HepG2 (cell line): ENCODE measurements at regions not wholly inside any gene's neighbourhood (a gene's known extent, or its start where the extent isn't known, plus 50 kb on each side); places are given as distances from the start of the nearest gene placed in this dataset.

Source experiments
- ATAC-seq: fragments of 200-7000 bp; cut with Tn5 transposase; 3 replicates; pipeline ENCODE4 v1.9.1; 2020; ENCODE audit warnings: mild to moderate bottlenecking, moderate library complexity
- BruUV-seq: library from RNA; stranded (reverse); fragments of 400-500 nt; replicated peaks from 2 replicates; lab custom pipeline; 2021; lab: Mats Ljungman, UMichigan
- CTCF ChIA-PET: fragments of 300-600 bp; formaldehyde crosslinking; extraction: SDS; loops from one replicate; lab custom pipeline; 2021; ENCODE audit warnings: low total read pairs, inconsistent platforms, low intra/inter-chr PET ratio; lab: Yijun Ruan, JAX
- POLR2A ChIA-PET: fragments of 350-600 bp; sonication (Branson Sonifier 250); formaldehyde crosslinking; loops from one replicate; lab custom pipeline; 2020; ENCODE audit warnings: antibody characterized with exemption, inconsistent platforms; lab: Yijun Ruan, JAX
- DNase-seq: peaks from one replicate; pipeline ENCODE4 v3.0.0-alpha.2; 2015; ENCODE audit warnings: low spot score
- FAIRE-seq: peaks from 3 replicates; lab custom pipeline; 2011; peaks lifted over from hg19 to GRCh38; lab: Jason Lieb, UNC
- H2AFZ ChIP-seq: one replicate; pipeline ENCODE4 v1.6.1; 2011; ENCODE audit warnings: low read length, inconsistent platforms
- H3K27ac ChIP-seq: fragments of 300-600 bp; 3 replicates; pipeline ENCODE4 v1.8.0; 2011; ENCODE audit warnings: mixed run types, mild to moderate bottlenecking, mixed read lengths, low read length, inconsistent platforms; ENCODE audit not compliant: insufficient read depth; ENCODE audit errors: extremely low read length
- H3K27me3 ChIP-seq, 2 experiments: fragments of 200-600 bp in 1 of 2; 2 replicates in 1 of 2; 3 replicates in 1 of 2; pipeline versions ENCODE4 v1.6.0 to v1.8.0; 2011; ENCODE audit warnings: low read length in 2 of 2, mild to moderate bottlenecking in 2 of 2, moderate library complexity in 2 of 2, inconsistent platforms in 1 of 2; ENCODE audit not compliant: insufficient read depth in 2 of 2, control insufficient read depth in 1 of 2
- H3K36me3 ChIP-seq, 2 experiments: fragments of 200-600 bp in 1 of 2; replicated peaks in 1 of 2; 2 replicates in 1 of 2; 3 replicates in 1 of 2; pipeline versions ENCODE4 v1.5.1 to v1.8.0; 2011; ENCODE audit warnings: low read length in 2 of 2, inconsistent platforms in 1 of 2; ENCODE audit not compliant: insufficient read depth in 2 of 2, control insufficient read depth in 1 of 2
- H3K4me1 ChIP-seq: 2 replicates; pipeline ENCODE4 v1.5.1; 2012; ENCODE audit warnings: low read length, inconsistent platforms; ENCODE audit not compliant: insufficient read depth
- H3K4me2 ChIP-seq: 2 replicates; pipeline ENCODE4 v1.6.0; 2011; ENCODE audit warnings: low read depth, low read length, inconsistent platforms
- H3K4me3 ChIP-seq, 3 experiments: fragments of 200-600 bp in 1 of 3; sonication (generic), shearing (Covaris generic) in 1 of 3; replicated peaks in 1 of 3; 2 replicates each; pipeline ENCODE4 v1.5.1; 2011 to 2016; ENCODE audit warnings: low read length in 3 of 3, inconsistent platforms in 2 of 3, low read depth in 2 of 3, mild to moderate bottlenecking in 2 of 3, control low read depth in 1 of 3, mixed read lengths in 1 of 3; ENCODE audit not compliant: insufficient read depth in 1 of 3
- H3K79me2 ChIP-seq: one replicate; pipeline ENCODE4 v1.6.1; 2011; ENCODE audit warnings: low read length, inconsistent platforms; ENCODE audit not compliant: insufficient read depth
- H3K9ac ChIP-seq: 2 replicates; pipeline ENCODE4 v1.6.0; 2011; ENCODE audit warnings: mild to moderate bottlenecking, low read depth, low read length, inconsistent platforms; ENCODE audit not compliant: insufficient read depth
- H3K9me3 ChIP-seq: 2 replicates; pipeline ENCODE4 v1.5.1; 2012; ENCODE audit warnings: mild to moderate bottlenecking, low read length
- H4K20me1 ChIP-seq: 2 replicates; pipeline ENCODE4 v1.6.0; 2011; ENCODE audit warnings: inconsistent platforms, mild to moderate bottlenecking, low read length, moderate library complexity; ENCODE audit not compliant: insufficient read depth
- GATA4 ChIP-seq: sonication (generic); IDR thresholded peaks from 2 replicates; pipeline ENCODE4 v1.6.1; 2016; ENCODE audit warnings: antibody characterized with exemption, low read depth, borderline replicate concordance
- MAFK ChIP-seq, 2 experiments: IDR thresholded peaks in 1 of 2; conservative IDR thresholded peaks in 1 of 2; 2 replicates each; pipeline ENCODE4 v1.6.1; 2011; ENCODE audit warnings: improper control_type of control experiment in 2 of 2, low read length in 2 of 2
- NFRKB ChIP-seq: fragments of 450-650 bp; IDR thresholded peaks from 2 replicates; pipeline ENCODE4 v1.6.1; 2017
- RAD21 ChIP-seq: fragments of 450-650 bp; formaldehyde crosslinking; IDR thresholded peaks from 2 replicates; pipeline ENCODE4 v1.5.0; 2020; ENCODE audit warnings: mild to moderate bottlenecking
- ZNF512 ChIP-seq: sonication (generic); formaldehyde crosslinking; IDR thresholded peaks from 2 replicates; pipeline ENCODE4 v1.4.0; 2020; ENCODE audit warnings: mild to moderate bottlenecking, missing genetic modification reagents
- WGBS: methylation state at CpG from one replicate; pipeline ENCODE4 v1.1.6; 2017; ENCODE audit warnings: low lambda C conversion rate; 5-methylcytosine and 5-hydroxymethylcytosine counted together
- in situ Hi-C: cut with HindIII; loops from 2 replicates; pipeline ENCODE4 v1.10.0; 2017; ENCODE audit warnings: low pct_unique_long_range_greater_than_20kb; ENCODE audit not compliant: extremely low pct_ligation_motif_present
- intact Hi-C: fragments of 100-400 bp; cut with micrococcal nuclease; formaldehyde crosslinking; loops from one replicate; pipeline ENCODE4 v1.10.0; 2022; ENCODE audit not compliant: unreplicated experiment

GRCh38 chr20:58149437-58150091, 78.9 kb downstream of the ANKRD60 start (continued):
- no peak for TF ChIP-seq ZNF512 (CRISPR knock-in tag)
- TF ChIP-seq, all 625 proteins: peak for 0

- Histone ChIP-seq H3K4me2 (no peak overlapping the region), H4K20me1 (no peaks in the 10 kb centered on the region), H3K27me3 (peaks cover 5 to 65% of the 10 kb centered on the region in 2 experiments; a peak in 4 of 5 replicates), H2AFZ (no peak overlapping the region), H3K36me3 (no peaks in the 10 kb centered on the region), H3K9ac (no peak overlapping the region), H3K79me2 (no peaks in the 10 kb centered on the region), H3K27ac (no peak overlapping the region), H3K4me3 (no peak overlapping the region), H3K4me1 (no peaks in the 10 kb centered on the region), H3K9me3 (no peaks in the 10 kb centered on the region)
- intact Hi-C loops: no loop called here
- FAIRE-seq (no peak), ATAC-seq (no peak), DNase-seq (no peak)
- CTCF ChIA-PET: no interaction called here
- in situ Hi-C loops: no loop called here
- 9% methylated on average over 8 of the region's 8 CpGs for WGBS
- no TSS peak for BruUV-seq
- POLR2A ChIA-PET: no interaction called here
- TF ChIP-seq NFRKB: no peak
- no peak for TF ChIP-seq MAFK (conservative IDR thresholded peaks at IDR 0.05 in 1 of 2, IDR thresholded peaks at IDR 0.05 in 1 of 2; ENCODE audit: low read length in 2 of 2)
- no peak for TF ChIP-seq GATA4
- TF ChIP-seq RAD21: no peak
- TF ChIP-seq, all 625 proteins: peak for 0
These were observed 79.6 kb downstream of the ANKRD60 start for GRCh38 chr20:58148891-58149290.
